Stimulated activated CD4-positive, alpha-beta T cell treated with anti-CD3 and anti-CD28 coated beads, TNF-alpha, amount 100 ng/mL, for 48 hours (primary cell): ENCODE measurements at regions not wholly inside any gene's neighbourhood (a gene's known extent, or its start where the extent isn't known, plus 50 kb on each side); places are given as distances from the start of the nearest gene placed in this dataset.
"Not testable (repeated sequence)": the region's sequence is repeated elsewhere in the genome, so short reads cannot be mapped to it uniquely, and the experiment has no call there.

ENCODE experiments used
- DNase-seq, 3 donors: peaks; one replicate each; pipeline ENCODE4 v3.0.0-alpha.2; 2020; ENCODE audit warnings: low read depth in 3 of 3

DNA sequence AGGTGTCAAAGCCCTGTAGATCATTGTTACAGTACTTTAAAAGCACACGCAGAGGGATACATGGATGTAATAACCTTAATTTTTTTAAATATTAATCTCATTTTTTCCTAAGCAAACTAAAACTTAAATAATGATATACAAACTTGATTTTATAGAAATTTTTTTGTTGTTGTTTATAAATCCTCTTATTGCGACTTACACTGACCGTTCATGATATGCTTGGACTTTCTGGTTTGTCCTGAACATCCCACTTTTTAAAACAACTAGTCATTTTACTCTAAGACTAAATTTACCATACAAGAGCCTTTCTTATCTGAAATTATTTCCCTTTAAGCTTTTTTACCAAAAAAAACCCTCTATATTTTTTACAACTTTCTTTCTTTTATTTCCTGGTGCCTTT is 2106.0 kb downstream of the PCDH7 start:
- DNase-seq = no peak

DNA sequence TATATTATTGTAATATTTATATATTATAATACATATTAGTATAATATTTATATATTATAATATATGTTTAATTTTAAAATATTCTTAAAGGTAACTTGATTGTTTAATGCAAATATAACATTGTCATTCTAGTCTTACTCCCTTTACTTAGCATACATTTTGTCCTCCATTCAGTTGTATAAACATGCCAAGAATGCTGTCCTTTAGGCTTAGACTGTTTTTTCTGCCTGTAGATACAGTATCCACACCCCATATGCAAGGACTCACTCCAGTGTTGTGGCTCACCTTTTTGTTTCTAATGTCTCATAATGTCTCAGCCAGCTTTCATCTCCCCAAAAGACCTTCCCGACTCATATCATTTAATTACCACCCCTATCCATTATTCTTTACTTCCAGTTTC is 2110.0 kb downstream of the PCDH7 start:
- DNase-seq = no peak

DNA sequence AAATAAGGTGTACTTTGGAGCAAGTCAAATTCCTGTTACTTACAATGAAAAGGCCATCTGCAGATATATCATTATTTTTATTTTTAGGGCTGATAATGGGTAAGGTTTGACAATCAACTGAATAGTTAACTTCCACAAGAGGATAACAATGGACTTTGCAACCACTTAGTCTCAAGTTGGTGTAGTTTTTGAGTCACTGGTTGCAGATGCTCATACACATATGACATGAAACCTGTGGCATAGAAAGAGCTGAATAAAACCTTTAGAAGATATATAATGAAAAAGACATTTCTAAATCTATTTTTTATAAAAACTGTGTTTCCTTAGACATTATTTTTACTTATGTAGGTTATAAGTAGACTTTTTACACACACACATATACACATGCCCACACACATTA is 2110.9 kb downstream of the PCDH7 start:
- DNase-seq = no peak

DNA sequence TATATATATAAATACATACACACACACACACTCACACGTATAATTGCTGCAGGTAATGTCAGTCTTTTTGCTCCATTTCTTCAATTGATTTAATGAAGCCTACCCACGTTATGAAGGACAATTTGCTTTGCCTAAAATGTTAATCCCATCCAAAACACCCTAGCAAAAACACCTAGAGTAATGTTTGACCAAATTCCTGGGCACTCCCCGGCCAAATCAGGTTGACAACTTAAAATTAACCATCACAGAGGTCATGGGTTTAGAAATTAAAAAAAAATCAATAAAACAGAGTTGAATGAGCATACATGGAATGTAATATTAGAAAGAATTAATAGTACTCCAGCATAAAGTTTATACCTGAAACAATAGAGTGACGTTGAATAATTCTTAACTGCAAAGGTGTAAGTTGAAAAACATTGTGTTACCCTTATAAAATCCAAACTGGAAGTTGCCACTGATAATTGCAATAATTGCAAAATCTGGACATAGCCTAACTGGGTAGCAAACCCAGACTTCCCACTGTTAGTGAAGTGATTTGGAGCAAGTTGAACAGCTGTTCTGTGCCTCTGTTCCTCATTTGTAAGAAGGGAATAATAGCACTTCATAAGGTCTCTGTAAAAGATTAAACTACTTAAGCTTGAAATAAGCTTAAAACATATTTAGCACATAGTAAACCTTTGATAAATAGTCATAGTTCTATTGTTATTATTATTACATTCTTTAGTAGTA is 2120.5 kb downstream of the PCDH7 start:
- no peak for DNase-seq

GRCh38 chr4:32841217-32841616 is 2121.0 kb downstream of the PCDH7 start:
- no peak for DNase-seq

- no peak for DNase-seq
Observed at GRCh38 chr4:32847461-32847860, 2127.3 kb downstream of the PCDH7 start.

DNA sequence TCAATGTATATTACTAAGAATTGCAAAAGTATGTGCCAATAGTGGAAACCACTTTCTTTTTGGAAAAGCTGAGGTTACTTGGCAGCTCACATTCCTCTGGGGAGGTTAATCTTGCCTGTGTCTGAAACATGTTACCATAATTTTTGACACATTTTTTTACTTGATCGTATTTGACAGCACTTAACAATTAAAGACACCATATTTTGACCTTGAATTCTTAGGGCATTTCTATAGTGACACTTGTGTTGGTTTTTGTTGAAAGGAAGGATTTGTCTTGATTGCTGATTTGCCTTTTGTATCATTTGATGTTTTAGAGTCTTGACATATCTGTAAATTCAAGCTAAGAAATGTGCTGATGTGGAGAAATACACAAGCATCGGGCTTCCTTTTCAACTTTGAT is 2135.5 kb downstream of the PCDH7 start:
- DNase-seq = no peak

GRCh38 chr4:32858361-32858760 is 2138.2 kb downstream of the PCDH7 start:
- no peak for DNase-seq

DNA sequence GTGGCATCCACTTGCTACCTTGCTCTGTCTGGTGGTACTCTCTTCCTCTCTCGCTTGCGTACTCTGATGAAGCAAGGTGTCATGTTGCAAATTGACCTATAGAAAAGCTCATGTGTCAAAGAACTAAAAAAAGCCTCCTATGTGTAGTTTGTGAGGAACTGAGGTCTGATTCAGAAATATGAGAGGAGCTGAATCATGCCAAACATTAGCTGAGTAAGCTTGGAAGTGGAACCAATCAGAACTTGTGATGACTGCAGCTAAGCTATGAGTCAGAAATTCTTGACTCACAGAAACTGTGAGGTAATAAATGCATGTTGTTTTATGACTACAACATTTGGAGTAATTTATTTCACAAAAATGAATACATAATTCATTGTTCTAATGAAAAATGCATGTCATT is 2138.8 kb downstream of the PCDH7 start:
- DNase-seq = no peak

DNA sequence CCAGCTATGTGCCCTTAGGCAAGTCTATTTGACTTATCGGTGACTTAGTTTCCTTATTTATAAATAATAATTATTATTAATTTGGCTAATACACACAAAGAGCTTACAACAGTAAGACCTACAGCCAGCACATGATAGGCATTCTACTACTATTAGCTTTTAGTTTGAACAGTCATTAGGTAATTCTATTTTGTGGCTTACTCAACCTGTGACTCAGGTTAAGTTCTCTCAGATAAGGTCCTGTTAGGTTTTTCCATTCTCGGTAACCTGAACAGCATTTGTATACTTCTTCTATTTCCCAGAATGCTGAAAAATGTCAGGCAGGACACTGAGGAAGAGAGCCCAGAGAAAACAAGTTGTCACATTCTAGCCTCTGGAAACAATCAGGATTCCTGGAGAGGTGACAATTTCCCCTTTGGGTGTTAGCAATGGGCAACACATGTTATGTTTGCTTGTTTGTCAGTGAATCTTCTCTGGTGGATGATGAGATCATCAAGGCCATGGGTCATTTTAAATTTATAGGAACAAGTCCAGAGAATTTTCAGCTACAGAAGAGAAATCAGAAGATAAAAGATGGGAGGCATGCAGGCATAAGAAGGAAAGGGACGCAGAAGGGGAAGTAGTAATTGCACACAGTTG is 2144.7 kb downstream of the PCDH7 start:
- no peak for DNase-seq

DNA sequence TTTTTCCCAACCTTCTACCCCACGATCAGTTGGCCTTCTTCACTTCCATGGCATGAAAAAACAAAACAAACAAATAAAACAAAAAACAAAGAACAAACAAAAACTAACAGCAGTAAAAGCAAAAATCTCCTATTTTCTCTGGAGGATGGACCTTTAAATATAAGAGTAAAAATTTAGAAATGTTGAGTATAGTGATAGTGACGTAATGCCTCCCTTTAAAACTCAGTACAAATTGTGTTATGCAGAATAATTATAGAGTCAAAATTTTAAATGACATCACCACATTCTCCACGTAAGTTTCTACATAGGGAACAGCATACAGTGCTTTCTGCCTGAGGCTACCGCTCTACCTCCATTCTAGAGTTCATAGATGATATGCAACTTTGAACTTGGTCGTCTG is 2156.4 kb downstream of the PCDH7 start:
- no peak for DNase-seq

- no peak for DNase-seq
Observed at GRCh38 chr4:32879913-32880312, 2159.7 kb downstream of the PCDH7 start.

GRCh38 chr4:32884198-32884597 is 2164.0 kb downstream of the PCDH7 start:
- no peak for DNase-seq

DNA sequence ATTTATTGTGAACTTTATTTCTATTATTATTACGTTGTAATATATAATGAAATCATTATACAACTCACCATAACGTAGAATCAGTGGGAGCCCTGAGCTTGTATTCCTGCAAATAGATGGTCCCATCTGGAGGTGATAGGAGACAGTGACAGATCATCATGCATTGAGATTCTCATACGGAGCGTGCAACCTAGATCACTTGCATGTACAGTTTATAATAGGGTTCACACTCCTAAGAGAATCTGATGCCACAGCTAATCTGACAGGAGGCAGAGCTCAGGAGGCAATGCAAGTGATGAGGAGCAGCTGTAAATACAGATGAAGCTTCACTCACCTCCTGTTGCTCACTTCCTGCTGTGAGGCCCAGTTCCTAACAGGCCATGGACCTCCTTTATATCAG is 2170.2 kb downstream of the PCDH7 start:
- DNase-seq = no peak

- no peak for DNase-seq
Observed at GRCh38 chr4:32909053-32909452, 2188.9 kb downstream of the PCDH7 start.

DNA sequence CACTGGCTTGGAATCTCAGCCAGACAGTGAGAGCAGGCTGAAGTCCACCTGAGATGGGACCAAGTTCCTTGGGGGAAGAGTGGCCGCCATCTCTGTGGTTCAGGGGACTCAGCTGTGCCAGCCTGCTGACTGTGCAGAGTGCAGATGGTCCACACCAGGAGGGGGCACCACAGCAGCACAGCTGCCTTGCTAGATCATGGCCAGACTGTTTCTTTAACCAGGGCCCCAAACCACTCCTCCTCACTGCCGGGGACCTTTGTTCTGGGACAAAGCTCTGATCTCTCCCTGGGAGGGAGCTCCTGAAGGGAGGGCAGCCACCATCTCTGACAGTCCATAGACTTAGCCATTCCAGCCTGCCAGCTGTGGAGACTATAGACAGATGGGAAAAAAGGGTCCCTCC is 2189.6 kb downstream of the PCDH7 start:
- no peak for DNase-seq

DNA sequence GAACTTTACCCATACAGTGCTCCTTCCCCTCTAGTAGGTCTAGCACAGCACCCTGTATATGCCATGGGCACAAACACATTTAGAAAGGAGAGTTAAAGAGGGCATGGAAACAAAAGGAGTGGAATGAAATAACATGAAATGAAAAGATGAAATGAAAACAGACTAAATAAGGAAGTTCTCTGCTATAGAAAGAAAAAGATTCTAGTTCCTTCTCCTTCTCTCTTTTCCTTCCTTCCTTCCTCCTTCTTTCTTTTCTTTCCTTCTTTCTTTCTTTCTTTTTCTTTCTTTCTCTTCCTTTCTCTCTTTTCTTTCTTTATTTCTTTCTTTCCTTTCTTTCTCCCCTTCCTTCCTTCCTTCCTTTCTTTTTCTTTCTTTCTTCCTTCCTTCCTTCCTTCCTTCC is 2197.4 kb downstream of the PCDH7 start:
- no peak for DNase-seq

DNA sequence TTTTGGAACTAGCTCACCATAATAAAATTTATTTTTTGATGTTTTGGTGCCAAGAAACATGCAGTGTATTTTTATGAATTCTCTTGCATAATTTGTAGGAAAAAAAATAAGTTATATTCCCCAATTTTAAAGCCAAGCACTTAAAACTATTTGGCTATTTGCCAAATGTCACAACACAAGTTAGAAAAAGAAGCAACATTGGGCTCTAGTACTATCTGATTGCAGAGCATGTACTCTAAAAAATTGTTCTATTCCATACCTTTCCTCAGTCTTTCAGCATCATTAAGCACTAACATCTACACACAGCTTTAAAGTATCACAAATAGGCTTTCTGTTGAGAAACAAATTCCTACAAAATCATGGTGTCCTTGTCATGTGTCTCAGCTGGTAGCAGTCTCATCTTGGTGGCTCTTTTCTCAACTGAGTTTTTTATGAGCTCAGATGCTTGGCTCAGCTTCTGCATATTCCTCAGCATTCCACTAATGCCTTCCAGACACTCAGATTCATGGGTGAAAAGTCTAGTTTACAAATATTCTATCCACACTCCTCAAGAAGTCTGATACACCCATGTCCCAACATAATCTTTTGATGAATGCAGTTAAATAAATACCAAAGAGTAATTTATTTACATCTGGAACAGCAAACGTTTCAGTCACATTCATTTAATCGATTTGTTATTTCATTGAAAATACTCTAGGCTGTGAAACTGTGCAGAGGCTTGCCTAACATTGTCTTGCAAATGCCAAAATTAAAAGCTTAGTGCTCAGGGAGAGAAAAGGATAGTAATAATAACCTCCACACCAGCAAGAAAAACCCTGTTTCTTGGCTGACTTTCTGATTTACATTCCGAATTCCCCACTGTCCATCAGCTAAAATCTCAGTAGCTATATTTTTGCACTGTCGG is 2209.9 kb downstream of the PCDH7 start:
- DNase-seq = no peak

DNA sequence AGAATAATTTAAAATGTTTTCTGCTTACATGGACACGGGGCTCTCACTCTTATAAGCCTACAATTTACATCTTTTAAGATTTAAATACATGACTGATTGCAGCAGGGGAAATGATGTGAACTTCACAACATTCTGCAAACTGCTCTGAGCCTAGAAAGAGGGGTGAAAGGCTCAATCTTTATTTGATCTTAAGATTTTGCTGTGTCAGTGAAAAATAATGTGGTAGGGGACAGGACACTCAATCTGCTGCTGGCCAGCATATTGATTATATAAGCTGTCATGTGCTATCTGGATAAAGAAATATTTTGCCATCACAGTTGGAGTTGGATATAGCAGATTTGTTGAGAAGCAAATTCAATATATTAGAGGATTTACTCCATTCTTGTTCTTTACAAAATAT is 2210.5 kb downstream of the PCDH7 start:
- DNase-seq = no peak

- DNase-seq = no peak
Observed at GRCh38 chr4:32931475-32931874, 2211.3 kb downstream of the PCDH7 start.

GRCh38 chr4:32932156-32932555 is 2212.0 kb downstream of the PCDH7 start:
- DNase-seq = no peak

DNA sequence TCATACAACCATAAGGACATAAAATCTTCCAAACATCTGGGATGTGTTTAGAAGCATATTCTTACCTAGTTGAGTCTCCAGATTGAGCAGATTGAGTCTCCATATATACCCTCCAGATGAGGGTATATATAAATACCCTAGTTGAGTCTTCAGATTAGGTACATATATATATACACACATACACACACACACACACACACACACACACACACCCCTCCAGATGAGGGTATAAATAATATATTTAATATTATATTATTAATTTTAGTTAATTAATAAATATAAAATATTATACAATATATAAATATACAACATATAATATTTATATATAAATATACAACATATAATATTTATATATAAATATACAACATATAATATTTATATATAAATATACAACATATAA is 2219.1 kb downstream of the PCDH7 start:
- not testable (repeated sequence) for DNase-seq

- no peak for DNase-seq
Observed at GRCh38 chr4:32950866-32951265, 2230.7 kb downstream of the PCDH7 start.
